ENCODE measurements at regions not wholly inside any gene's neighbourhood (a gene's known extent, or its start where the extent isn't known, plus 50 kb on each side); places are given as distances from the start of the nearest gene placed in this dataset.

GRCh38 chr14:101707068-101707842 is 54.3 kb upstream of the PPP2R5C start:
- DNase-seq, result peak; percentile 83

GRCh38 chr14:101707863-101708620 is 53.5 kb upstream of the PPP2R5C start:
- DNase-seq, result no peak

DNA sequence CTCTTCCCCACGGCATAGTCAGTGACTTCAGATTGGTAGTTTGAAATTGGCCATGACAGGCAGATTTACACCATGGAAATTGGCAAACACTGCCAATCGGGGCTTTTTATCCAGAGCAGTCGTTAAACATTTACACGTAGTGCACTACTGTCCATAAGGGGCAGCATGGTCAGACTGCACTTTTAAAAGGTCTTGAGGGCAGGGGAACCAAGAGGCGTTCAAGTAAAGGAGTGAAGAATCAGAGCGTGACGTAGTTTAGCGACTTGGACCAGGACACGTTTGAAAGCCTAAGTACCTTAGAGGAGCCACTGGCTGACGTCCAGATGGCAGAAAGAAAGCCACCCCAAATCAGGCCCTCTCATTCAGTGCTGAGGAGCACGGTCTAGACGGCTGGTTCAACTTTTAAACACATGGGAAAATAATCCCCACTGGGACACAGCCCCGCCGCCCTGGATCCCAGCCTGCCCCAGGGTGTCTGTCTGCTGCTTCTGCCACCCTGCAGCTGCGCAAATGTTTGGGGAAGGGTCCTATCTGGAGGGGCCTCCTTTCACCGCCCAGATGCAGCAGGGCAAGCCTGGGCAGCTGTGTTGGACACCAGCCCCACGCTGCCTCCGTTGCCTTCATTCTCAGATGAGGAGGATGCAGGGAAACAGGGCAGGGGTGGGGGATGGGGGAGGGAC is 52.5 kb upstream of the PPP2R5C start:
- DNase-seq, result no peak

- DNase-seq, result no peak
Observed at GRCh38 chr14:101709533-101709881, 52.0 kb upstream of the PPP2R5C start.

DNA sequence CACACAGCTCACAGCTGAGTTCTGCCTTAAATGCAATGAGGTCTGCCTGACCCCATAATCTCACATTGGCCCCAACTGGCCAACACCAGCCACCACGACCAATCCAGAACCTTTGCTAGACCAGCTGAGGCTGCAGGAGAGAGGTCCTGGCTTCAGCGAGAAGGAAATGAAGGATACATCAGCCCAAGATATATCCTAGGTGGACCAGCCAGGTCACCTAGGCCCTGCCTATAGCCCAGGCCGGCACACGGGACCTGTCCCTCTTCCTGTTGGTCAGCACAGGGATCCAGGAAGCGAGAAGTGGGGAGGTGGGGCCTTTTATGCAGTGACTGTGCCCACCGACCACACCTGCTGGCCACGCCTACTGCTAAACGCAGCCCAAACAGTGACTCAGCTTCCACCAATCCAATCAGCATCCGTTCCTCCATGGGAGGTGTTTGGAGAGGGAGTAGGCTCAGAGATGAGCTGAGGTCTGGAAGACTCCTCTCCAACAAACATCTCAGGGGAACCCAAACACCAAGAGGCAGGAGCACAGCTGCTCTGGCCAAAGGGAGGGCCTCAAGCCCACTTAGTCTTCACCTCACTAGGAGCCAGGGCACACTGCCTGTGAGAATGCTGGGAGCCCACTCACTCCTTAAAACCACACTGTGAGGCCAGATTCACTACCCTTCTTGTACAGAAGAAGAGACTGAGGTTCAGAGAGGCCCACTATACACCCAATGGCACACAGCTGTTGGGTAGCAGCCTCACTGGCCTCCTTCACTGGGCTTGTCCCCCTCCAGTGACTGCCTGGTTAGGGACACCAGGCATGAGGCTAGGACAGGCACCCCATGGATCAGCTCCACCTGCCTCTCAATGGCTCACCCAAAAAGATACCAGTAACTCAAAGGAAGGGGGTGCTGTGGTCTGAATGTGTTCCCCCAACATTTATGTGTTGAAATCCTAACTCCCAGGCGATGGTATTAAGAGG is 51.3 kb upstream of the PPP2R5C start:
- DNase-seq, result no peak

- DNase-seq, result no peak
Observed at GRCh38 chr14:101711041-101711856, 50.3 kb upstream of the PPP2R5C start.

Data from NCI-H2107 (cell line).